ENCODE measurements at regions not wholly inside any gene's neighbourhood (a gene's known extent, or its start where the extent isn't known, plus 50 kb on each side); places are given as distances from the start of the nearest gene placed in this dataset.
"Not testable (repeated sequence)": the region's sequence is repeated elsewhere in the genome, so short reads cannot be mapped to it uniquely, and the experiment has no call there.

DNA sequence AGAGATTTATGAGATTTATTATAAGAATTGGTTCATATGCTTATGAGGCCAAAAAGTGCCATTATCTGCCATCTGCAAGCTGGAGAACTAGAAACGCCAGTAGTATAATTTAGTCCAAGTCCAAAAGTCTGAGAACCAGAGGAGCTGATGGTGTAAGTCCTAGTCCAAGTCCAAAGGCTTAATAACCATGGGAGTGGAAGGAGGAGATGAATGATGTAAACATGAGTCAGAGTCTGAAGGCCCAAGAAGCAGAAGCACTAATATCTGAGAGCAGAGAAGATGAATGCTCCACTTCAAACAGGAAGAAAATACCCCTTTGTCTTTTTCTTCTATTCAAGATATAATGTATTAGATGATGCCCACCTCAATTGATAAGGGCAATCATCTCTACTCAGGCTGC is 185.7 kb downstream of the CGGBP1 start:
- DNase-seq, result no peak

DNA sequence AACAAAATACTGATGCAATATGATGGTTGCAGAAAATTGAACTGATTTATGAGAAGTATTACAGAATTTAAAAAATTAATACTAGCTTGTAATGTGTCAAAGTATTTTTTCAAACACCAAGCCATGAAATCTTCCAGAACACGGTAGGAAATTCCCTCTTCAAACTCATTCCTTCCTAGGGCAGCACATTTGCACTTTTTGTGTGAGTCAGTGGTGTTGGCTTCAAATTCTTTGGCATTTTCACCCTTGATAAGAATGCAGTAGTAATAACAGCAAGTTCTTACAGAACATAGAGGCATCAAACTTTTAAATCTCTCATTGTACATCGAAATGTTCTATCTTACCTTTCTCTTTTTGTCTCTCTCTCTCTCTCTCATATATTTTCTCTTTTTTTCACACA is 191.8 kb downstream of the CGGBP1 start:
- no peak for DNase-seq

DNA sequence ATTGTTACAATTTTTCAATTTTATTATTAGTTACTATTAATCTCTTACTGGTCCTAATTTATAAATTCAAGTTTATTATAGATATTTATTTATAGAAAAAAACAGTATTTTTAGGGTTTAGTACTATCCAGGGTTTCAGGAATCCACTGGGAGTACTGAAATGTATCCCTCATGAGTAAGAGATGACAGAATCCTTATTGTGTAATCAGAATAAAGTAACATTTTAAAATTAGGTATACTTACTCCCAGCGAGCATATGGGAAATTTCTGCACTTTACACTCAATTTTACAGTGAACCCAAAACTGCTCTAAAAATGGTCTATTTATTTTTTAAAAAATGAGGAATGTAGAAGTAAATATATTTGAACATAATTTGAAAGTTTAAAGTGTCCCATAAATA is 202.7 kb downstream of the CGGBP1 start:
- no peak for DNase-seq

DNA sequence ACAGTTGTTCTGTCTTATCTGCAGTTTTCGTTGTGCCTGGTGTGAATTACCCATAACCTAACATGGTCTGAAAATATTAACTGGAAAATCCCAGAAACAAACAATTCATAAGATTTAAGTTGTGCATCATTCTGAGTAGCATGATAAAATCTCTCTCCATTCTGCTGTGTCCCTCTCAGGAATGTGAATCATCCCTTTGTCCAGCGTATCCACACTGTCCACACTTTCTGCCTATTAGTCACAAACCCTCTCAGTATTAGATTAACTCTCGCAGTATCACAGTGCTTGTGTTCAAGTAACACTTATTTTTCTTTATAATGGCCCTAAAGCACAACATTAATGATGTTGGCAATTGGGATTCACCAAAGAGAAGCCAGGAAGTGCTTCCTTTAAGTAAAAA is 203.2 kb downstream of the CGGBP1 start:
- DNase-seq, result no peak

DNA sequence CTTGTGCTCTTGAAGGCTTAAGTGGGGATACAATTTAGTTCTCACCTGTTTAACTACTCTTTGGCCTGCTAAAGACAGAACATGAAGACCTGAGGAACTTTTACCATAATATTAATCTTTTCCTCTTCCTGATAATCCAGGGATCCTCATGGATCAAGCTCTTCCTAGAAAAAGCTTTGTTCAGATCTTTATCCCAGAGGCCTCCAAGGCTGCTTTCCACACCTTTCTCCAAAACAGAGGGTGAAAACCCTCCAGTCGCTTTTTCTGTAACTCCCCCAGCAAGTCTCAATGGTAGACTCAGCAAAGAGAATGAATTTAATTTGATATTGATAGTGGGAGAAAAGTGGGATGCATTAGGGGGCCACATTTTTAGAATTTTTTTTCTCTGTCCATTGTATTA is 203.6 kb downstream of the CGGBP1 start:
- DNase-seq, result no peak

DNA sequence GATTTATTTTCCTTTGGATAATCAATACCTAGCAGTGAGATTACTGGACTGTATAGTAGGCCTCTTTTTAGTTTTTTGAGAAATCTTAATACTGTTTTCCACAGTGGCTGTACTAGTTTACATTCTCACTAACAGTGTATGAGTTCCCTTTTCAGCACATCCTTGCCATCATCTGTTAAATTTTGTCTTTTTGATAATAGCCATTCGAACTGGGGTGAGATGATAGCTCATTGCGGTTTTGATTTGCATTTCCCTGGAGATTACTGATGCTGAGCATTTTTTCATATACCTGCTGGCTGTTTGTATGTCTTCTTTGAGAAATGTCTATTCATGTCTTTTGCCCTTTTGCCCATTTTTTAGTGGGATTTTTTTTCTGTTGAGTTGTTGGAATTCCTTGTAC is 210.8 kb downstream of the CGGBP1 start:
- no peak for DNase-seq

DNA sequence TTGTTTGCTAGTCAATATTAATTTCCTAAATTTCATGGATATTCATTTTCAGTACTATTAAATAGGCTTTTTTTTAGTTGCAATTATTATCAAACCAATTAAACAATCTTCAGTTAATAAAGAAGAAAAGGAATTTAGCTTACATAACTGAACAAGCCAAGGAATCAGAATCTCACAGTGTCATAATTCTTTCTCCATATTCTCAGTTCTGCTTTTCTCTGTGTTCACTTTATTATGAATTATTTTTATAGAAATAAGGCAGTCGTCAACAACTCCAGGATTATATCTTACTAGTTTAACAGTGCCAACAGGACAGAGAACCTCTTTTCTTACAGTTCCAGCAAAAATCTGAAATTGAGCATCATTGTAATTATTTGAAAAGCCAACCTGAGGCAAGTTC is 221.7 kb downstream of the CGGBP1 start:
- DNase-seq, result no peak

DNA sequence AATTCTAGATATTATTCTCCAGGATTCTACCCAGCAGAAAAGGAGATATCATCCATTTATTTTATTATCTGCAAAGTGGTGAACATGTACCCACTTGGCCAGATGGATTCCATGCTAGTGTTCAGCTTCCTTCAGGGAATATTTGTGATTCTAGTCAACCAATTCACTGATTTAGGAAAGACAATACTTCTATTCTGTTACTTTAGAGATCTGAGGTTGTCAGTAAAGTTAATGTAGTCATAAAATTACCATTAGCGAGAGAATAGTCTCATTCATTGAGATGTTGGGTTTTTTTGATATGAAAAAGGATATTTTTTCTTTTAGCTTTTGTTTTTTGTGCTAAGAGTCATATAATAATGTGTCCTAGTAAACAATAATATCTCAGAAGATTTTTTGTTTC is 222.8 kb downstream of the CGGBP1 start:
- no peak for DNase-seq

DNA sequence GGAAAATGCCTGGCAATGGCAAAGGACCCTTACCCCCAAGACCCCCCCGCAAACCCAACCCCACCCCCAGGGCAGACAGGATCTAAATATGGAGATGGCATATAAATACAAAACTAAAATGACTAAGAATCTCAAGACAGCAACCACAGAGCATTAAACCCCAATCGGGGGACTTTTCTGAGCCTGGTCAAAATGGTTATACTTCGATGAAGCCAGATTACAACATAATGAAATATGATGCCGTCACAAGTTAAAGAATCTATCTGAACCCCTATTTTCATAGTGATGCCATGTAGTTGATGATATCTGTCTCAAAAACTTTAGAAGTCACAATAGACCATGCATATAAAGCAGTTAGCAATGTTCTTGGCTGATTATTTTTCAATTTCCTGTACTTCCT is 223.6 kb downstream of the CGGBP1 start:
- DNase-seq, result no peak

DNA sequence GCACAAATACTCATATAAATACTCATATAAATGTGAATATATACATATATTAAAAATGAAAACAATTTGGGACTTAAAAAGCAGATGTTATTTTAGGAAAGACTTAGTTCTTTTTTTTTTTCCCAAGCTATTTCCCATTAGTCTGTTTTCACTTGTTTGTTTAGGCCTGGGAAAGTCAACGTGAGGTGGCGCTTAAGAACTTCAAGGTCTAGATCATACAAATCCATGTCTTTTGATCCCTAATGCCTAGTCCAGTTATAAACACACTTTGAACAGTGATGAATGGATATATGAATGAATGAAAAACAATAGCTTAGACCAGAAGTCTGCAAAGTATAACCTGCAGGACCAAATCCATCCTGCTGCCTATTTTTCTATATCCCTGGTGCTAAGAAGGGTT is 224.5 kb downstream of the CGGBP1 start:
- DNase-seq, result no peak

DNA sequence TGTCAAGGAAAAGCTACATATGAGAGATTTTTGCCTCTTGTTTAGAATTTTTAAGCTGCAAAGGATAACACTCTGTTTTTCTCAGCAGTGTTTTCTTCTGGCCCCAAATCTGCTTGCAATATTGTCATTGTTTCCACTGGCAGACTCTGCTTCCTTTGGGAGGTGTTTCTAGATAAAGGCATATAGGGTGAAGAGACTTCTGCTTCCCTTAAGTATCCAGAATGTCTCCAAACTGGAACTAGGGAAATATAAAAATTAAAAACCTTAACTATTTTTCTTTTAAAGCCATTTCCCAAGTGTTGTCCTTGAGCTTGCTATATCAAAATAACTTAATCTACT is 225.8 kb downstream of the CGGBP1 start:
- no peak for DNase-seq

DNA sequence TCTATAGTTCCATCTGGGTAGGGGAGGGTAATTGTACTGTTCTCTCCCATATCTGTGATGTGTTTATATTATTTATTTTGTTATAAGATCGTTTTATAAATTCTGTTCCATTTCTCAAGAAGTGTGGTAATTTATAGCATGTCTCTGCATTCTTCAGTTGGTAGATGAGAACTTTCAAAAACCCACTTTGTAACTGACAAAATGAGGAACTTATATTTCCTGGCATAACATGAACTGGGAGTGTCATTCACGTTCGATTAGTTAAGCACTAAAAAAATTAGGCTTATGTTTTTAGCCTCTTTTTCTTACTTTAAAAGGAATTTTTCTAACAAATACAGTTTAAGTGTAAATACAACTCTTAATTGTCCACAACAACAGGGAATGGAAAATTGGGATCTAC is 230.8 kb downstream of the CGGBP1 start:
- DNase-seq, result no peak

DNA sequence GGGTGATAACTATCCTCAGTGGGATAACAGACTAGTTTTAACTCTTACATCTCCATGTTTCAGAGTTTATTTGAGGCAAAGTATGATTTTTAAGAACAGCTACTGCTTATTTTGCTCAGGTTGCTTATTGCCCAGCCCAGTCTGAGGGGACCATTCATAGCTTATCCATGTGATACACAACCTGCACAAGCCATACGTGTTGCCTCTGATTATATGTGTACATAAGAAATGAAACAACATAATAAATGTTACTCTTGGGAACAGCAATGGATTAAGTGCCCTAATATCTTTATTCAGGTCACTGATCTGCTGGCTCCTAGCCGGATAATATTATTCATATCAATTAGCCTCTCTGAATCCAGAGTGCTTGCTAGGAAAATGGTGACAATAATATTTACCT is 236.2 kb downstream of the CGGBP1 start:
- DNase-seq, result no peak

DNA sequence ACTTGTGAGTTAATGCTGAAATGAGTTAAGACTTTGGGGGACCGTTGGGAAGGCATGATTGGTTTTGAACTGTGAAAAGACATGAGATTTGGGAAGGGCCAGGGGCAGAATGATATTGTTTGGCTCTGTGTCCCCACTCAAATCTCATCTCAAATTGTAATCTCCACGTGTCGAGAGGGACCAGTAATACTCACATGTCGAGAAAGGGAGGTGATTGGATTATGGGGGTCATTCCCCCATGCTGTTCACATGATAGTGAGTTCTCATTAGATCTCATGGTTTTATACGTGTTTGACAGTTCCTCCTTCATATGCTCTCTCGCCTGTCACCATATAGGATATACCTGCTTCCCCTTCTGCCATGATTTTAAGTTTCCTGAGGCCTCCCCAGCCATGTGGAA is 245.3 kb downstream of the CGGBP1 start:
- DNase-seq, result not testable (repeated sequence)

DNA sequence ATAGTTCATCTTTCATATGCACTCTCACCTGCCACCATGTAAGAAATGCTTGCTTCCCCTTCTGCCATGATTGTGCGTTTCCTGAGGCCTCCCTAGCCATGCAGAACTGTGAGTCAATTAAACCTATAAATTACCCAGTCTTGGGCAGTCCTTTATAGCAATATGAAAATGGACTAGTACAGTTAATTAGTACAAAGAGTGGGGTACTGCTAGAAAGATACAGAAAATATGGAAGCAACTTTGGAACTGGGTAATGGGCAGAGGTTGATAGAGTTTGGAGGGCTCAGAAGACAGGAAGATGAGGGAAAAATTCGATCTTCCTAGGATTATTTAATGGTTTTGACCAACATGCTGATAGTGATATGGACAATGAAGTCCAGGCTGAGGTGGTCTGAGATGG is 246.9 kb downstream of the CGGBP1 start:
- DNase-seq, result no peak

DNA sequence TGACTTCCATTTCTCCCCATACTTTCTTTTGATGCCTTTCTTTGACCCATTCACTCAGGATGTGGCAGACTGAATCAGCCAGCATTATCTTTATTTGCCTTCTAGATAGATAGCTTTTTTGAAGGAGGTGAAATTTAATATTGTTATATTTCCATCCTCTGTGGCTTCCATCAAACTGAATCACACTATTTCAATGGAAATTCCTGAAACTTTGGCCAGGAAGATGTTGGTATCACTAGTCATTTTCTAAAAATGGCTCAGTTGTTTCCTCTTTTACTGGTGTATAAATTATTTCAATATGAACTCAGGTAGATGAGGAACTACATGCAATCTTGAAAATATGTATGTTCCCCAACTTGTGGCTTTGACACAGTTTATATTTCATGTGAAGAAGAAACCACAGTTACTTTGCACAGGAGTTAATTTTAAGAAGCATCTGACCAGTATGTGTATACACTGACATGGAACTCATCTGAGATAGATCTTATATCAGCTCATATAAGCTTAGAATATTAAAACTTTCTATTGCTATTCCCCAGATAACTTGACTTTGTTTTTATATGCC is 248.3 kb downstream of the CGGBP1 start:
- DNase-seq, result no peak

DNA sequence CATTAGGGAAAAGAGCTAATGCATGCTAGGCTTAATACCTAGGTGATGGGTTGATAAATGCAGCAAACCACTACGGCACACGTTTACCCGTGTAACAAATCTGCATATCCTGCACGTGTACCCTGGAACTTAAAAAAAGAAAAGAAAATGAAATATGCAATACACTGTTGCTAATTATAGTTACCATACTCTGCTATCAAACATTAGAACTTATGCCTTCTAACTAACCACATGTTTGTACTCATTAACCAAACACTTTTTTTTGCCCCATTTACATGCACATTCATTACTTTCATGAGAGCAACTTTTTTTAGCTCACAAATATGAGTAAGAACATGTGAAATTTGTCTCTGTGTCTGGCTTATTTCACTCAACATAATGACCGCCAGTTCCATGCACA is 253.1 kb downstream of the CGGBP1 start:
- no peak for DNase-seq

DNA sequence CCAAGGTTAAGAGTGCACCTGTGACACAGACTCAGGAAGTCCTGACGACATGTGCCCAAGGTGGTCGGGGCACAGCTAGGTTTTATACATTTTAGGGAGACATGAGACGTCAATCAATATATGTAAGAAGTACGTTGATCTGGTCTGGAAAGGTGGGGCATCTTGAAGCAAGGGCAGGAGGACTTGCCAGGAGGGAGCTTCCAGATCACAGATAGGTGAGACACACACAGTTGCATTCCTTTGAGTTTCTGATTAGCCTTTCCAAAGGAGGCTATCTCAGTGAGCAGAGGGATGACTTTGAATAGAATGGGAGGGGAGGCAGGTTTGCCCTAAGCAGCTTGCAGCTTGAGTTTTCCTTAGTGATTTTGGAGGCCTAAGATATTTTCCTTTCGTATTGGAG is 257.4 kb downstream of the CGGBP1 start:
- no peak for DNase-seq

DNA sequence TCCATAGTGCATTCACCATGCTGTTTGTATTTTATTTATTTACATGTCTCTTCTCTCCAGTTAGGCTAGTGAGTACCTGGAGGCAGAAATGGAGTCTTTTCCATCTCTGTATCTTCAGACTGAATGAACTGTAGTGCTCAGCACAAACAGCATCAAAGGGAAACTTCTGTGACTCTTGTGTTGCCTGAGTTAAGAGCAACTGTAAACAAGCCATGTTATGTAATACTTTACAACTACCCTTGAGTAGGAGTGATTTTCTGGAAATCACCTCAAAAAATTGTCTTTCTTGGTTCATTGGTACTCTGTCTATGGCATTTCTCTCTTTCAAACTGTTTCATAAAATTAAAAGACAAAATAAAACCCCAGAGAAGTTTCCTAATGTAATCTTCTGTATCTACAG is 258.3 kb downstream of the CGGBP1 start:
- DNase-seq, result no peak

DNA sequence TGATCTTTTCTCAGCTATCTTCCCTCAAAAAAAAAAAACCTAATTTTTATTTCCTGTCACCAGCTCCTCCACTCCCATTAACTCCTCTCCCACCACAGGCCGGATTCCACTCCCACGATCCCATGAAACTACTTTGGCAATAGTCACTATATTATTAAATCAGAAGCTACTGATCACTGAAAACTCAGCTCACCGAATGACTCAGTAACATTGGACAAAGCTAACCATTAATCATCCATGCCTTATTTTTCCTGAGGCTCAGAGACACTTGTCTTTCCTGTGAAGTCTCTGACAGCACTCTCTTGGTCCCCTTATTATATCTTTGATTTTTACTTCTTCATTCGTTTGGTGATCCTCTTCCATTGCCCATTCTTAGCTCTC is 260.2 kb downstream of the CGGBP1 start:
- DNase-seq, result no peak

DNA sequence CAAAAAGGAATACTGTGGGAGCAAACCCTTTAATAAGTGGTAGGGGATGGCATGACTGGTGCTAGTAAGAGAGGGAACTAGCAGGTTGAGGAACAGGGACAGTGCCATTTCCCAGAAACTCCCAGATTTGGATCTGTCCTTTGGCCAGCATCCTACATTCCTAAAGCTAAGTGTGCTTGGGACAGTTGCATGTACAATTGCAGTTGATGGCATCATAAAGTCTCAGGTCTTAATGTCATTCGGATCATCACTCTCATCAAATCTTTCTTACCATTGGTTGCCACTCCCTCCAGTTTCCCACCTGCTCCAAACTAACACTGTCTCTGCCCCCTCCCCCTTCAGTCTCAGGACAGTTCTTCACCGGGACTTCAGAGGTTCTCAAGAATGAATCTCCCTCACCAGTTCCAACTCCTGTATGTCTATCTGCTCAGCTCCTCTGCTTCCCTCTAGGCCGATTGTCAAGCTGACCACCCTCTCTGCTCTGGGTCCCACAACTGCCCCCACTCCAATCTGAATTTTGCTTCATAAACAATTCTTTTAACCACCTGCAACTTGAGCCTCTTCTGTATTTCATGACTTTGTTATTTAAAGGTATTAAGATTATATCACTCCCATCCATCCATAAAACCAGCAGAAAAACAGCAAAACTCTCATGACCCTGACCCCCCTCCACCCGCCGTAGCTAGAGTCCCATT is 260.8 kb downstream of the CGGBP1 start:
- DNase-seq, result no peak

DNA sequence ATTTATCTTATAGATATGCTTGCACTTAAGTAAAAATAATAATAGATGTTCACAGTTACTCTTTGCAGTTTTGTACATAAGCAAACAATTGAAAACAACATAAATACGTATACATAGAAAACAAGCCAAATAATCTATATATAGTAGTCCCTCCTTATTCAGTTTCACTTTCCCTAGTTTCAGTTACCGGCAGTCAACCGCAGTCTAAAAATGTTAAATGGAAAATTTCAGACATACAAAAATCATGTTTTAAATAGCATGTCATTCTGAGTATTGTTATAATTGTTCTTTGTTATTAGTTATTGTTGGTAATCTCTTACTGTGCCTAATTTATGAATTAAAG is 262.0 kb downstream of the CGGBP1 start:
- no peak for DNase-seq

DNA sequence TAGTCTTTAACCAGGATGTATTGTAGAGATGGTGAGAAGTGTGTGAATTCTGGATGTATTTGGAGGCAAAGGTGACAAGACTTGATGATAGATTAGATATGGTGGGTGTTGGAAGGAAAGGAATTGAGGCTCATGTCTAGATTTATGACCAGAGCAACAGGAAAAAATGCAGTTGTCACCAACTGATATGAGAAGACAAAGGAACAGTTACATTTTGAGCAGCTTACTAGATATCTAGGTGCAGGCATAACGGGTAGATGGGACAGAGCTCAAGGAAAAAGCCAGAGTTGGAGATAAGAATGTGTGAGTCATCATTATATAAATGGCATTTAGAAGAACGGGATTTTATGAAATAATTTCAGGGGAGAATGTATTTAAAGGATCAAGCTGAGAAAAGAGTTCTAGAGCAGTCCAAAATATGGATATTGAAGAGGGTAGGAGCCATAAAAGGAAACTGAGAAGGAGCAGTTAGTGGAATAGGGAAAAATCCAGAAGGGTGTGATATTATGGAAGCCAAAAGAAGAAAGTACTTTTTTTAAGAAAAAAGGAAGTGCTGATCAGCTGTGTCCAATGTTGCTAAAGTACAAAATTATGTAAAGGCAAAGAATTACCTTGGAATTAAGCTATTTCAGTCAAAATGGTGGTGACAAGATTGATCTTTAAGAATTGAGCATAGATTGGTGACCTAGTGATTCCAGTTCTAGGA is 262.5 kb downstream of the CGGBP1 start:
- no peak for DNase-seq

DNA sequence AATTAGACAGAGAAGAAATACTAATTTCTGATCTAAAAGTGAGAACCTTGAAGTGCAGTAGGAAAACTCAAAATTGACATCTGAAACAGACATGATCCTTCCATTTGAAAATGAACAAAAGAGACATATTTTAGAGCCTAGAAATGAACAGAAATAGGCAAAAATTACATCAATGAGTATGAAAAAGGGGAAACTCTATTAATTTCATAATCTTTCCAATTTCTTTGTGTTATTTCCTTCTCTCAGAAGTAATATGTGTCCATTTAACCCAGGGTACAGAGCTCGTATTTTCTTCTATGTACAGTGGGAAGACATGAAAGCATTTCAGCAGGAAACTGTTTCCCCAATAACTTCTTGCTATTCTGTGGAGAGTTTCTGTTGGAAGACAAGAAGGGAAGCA is 263.1 kb downstream of the CGGBP1 start:
- no peak for DNase-seq

DNA sequence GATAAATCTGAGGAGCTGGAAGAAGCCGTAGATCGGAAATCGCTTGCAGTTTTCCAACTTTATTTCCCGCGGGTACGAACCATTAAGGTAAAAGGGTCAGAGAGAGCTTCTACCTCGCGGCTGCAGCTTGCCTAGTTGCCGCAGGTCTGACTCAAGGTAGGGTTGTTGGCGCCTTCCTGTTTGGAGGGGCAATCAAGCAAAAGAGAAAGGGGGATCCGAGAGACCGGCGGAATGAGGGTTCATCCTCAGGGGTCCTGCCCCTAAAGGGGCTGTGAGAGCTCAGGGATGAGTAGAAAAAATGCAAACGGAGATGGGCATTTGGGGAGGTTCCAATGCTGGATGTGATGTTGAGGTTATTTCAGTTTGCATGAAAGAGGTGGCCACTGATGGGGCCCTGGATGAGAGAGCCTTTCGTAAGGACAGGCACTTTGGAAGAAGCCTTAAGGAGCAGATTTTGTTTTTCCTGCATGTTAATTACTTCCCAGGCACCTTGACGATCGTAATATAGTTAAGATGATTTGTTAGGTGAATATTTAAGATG is 265.4 kb downstream of the CGGBP1 start:
- DNase-seq, result no peak

Data from central memory CD4-positive, alpha-beta T cell (primary cell).